NT2/D1 (cell line): ENCODE measurements at regions not wholly inside any gene's neighbourhood (a gene's known extent, or its start where the extent isn't known, plus 50 kb on each side); places are given as distances from the start of the nearest gene placed in this dataset.

Experiments used
- DNase-seq: peaks from one replicate; pipeline ENCODE4 v3.0.0-alpha.2; 2011; ENCODE audit warnings: low read depth, low spot score
- H3K27me3 ChIP-seq: 2 replicates; pipeline ENCODE4 v1.6.0; 2011; ENCODE audit warnings: mild to moderate bottlenecking; ENCODE audit not compliant: insufficient read length, insufficient read depth
- H3K36me3 ChIP-seq: 2 replicates; pipeline ENCODE4 v1.6.1; 2011; ENCODE audit warnings: mild to moderate bottlenecking, low read length, mixed read lengths; ENCODE audit not compliant: insufficient read depth, insufficient read length
- H3K4me1 ChIP-seq: 2 replicates; pipeline ENCODE4 v1.5.1; 2011; ENCODE audit not compliant: insufficient read depth, insufficient read length
- H3K4me3 ChIP-seq: 2 replicates; pipeline ENCODE4 v1.5.1; 2011; ENCODE audit warnings: low read depth; ENCODE audit not compliant: insufficient read length
- H3K9ac ChIP-seq: 2 replicates; pipeline ENCODE4 v1.6.0; 2011; ENCODE audit warnings: low read depth; ENCODE audit not compliant: insufficient read length
- H3K9me3 ChIP-seq: 2 replicates; pipeline ENCODE4 v1.5.1; 2011; ENCODE audit warnings: mild to moderate bottlenecking, low read length; ENCODE audit not compliant: insufficient read depth
- SUZ12 ChIP-seq: IDR thresholded peaks from 2 replicates; pipeline ENCODE4 v1.6.1; 2011; ENCODE audit not compliant: insufficient read length, insufficient read depth; ENCODE audit errors: extremely low read depth
- YY1 ChIP-seq: IDR thresholded peaks from 2 replicates; pipeline ENCODE4 v1.6.1; 2011; ENCODE audit not compliant: insufficient read length, insufficient read depth
- ZNF274 ChIP-seq: IDR thresholded peaks from 2 replicates; pipeline ENCODE4 v1.6.1; 2011; ENCODE audit warnings: mild to moderate bottlenecking, low read depth, low read length

GRCh38 chr2:122135021-122135937, 379.8 kb downstream of the TSN start:
- Histone ChIP-seq H3K4me3 (no peak overlapping the region), H3K9me3 (peaks cover 5% of the 10 kb centered on the region), H3K4me1 (no peaks in the 10 kb centered on the region), H3K9ac (no peak overlapping the region), H3K27me3 (no peaks in the 10 kb centered on the region), H3K36me3 (no peaks in the 10 kb centered on the region)
- TF ChIP-seq SUZ12 (no peak), ZNF274 (no peak), YY1 (no peak)
- DNase-seq, result no peak

DNA sequence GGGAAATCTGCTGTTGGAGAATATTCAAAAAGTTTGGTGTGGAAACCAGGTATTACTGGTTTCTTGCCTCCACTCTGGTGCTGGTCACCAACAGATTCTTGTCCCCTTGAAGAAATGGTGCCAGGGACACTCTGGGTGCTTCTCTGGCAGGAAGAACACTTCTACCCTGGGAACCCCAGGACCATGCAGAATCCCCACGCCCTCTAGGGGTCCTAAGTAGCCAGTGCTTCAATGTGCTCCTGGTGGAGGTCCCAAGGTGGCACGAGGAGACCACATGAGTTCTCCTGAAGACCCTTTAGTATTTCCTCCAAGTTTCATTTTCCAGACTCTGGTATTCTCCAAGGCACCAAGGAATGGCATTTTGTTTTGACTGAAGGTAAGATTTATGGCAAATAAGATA, 380.6 kb downstream of the TSN start:
- DNase-seq, result peak; percentile 63
- TF ChIP-seq ZNF274, result no peak
- no peak for TF ChIP-seq SUZ12
- no peak for TF ChIP-seq YY1
- Histone ChIP-seq H3K36me3 (no peaks in the 10 kb centered on the region), H3K4me1 (no peaks in the 10 kb centered on the region), H3K9me3 (no peaks in the 10 kb centered on the region), H3K4me3 (no peak overlapping the region), H3K27me3 (no peaks in the 10 kb centered on the region), H3K9ac (no peak overlapping the region)

GRCh38 chr2:122138561-122138960, 383.1 kb downstream of the TSN start:
- no peaks in the 10 kb centered on the region for H3K27me3 ChIP-seq
- no peak overlapping the region for H3K4me3 ChIP-seq
- no peak overlapping the region for H3K9ac ChIP-seq
- no peak for DNase-seq
- H3K9me3 ChIP-seq, result no peaks in the 10 kb centered on the region
- no peaks in the 10 kb centered on the region for H3K36me3 ChIP-seq
- no peaks in the 10 kb centered on the region for H3K4me1 ChIP-seq
- no peak for TF ChIP-seq YY1
- no peak for TF ChIP-seq SUZ12

DNA sequence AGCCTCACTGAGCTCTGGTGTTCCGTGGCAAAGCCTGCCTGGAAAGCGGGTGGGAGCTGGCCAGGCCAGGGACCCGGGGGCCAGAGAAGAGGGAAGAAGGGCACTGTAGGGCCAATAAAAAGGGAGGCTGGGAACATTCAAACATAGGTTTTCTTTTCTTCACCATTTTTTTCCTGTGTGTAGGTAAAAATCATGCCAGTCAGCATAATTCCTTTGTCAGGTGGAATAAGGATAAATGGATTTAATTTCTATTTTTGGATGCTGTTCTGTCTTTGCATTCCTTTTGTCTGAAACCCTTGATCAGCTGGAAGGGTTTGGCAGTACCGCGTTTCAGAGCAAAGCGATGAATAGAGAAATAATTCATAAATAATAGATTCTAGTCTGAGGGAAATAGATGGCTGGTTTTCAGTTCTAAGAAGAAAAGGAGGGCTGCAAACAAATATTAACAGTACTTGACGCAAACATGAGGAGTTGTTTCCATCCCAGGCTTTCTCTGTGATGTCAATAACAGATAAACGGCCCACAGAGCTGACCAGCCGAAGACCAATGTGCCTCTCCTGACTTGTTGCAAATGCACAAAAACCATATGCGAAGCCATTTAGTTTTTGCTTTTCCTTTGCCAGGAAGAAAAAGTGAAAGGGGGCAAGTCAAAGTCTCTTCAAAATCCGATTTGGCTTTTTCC, 384.4 kb downstream of the TSN start:
- Histone ChIP-seq H3K27me3 (no peaks in the 10 kb centered on the region), H3K9me3 (no peaks in the 10 kb centered on the region), H3K36me3 (no peaks in the 10 kb centered on the region), H3K9ac (no peak overlapping the region), H3K4me3 (no peak overlapping the region), H3K4me1 (no peaks in the 10 kb centered on the region)
- no peak for TF ChIP-seq ZNF274
- TF ChIP-seq SUZ12, result no peak
- TF ChIP-seq YY1, result no peak
- no peak for DNase-seq

- Histone ChIP-seq H3K4me1 (no peaks in the 10 kb centered on the region), H3K9me3 (no peaks in the 10 kb centered on the region), H3K4me3 (no peak overlapping the region), H3K36me3 (no peaks in the 10 kb centered on the region), H3K27me3 (no peaks in the 10 kb centered on the region), H3K9ac (no peak overlapping the region)
- DNase-seq, result no peak
- TF ChIP-seq YY1 (no peak), SUZ12 (no peak), ZNF274 (no peak)
Observed at GRCh38 chr2:122144884-122145283, 389.4 kb downstream of the TSN start.

DNA sequence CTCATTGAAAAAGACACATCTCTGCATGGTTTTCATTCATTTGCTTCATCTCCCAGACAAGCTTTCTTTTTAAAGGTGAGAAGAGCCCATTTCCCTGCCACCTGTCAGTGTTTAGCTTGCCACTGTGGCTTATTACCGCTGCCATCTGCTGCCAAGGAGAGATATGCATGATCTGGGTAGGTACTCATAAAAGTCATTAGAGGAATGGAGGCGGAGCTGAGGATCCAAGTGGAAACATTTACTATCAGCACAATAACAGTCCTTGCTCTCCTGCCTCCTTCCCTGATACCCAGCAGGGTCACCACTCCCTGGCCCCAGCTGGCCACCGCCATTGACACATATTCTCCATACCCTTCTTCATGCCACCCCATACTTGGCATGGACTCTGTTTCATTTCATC, 390.4 kb downstream of the TSN start:
- TF ChIP-seq SUZ12 (no peak), ZNF274 (no peak), YY1 (no peak)
- H3K9ac ChIP-seq, result no peak overlapping the region
- no peak overlapping the region for H3K4me3 ChIP-seq
- H3K36me3 ChIP-seq, result no peaks in the 10 kb centered on the region
- no peaks in the 10 kb centered on the region for H3K27me3 ChIP-seq
- H3K9me3 ChIP-seq, result no peaks in the 10 kb centered on the region
- no peaks in the 10 kb centered on the region for H3K4me1 ChIP-seq
- no peak for DNase-seq

DNA sequence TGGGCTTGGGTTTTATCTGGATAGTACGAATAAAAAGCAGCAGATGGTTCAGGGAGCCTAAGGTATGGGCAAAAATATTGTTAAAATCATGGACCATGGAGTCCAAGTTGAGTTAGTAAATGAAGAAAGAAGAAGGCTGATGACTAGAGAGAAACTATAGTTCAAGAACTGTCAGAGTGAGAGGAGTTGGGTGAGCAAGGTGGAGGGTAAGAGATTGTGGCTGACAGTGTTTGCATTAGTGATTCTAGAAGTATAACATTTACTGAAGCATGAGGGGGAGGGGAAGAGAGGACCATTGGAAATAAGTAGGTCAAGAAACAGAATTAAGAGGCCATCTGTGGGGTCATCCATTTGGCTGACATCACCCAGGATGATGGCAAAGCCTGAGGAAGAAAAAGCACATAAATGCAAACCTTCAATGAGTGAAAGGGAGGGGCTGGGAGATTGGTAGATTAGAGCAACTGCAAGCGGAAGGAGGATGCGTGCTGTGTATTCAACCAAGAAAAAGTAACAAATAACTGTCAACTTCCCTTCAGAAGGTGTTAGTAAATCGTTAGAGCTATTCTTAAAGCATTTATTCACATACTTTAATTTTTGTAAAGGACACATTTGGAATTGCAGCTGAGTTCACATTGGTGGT, 392.8 kb downstream of the TSN start:
- no peak overlapping the region for H3K4me3 ChIP-seq
- H3K27me3 ChIP-seq, result no peaks in the 10 kb centered on the region
- TF ChIP-seq YY1, result no peak
- no peak for TF ChIP-seq SUZ12
- TF ChIP-seq ZNF274, result no peak
- DNase-seq, result no peak
- H3K9me3 ChIP-seq, result no peaks in the 10 kb centered on the region
- no peak overlapping the region for H3K9ac ChIP-seq
- H3K36me3 ChIP-seq, result no peaks in the 10 kb centered on the region
- H3K4me1 ChIP-seq, result no peaks in the 10 kb centered on the region
